DOHH2 (cell line): ENCODE measurements at regions not wholly inside any gene's neighbourhood (a gene's known extent, or its start where the extent isn't known, plus 50 kb on each side); places are given as distances from the start of the nearest gene placed in this dataset.

Experiments used
- CTCF ChIP-seq: fragments of 200-600 bp; sonication (generic); IDR thresholded peaks from one replicate; pipeline ENCODE4 v1.5.1; 2014; ENCODE audit warnings: antibody characterized with exemption, mild to moderate bottlenecking, low read depth, low read length; ENCODE audit not compliant: poor library complexity, severe bottlenecking
- EZH2phosphoT487 ChIP-seq: fragments of 200-600 bp; sonication (generic); IDR thresholded peaks from 2 replicates; pipeline ENCODE4 v1.6.1; 2017; ENCODE audit warnings: borderline replicate concordance, mild to moderate bottlenecking, antibody characterized with exemption, low read length, moderate library complexity, mixed read lengths

- TF ChIP-seq CTCF (no peak), EZH2phosphoT487 (no peak)
Observed at GRCh38 chr18:75871596-75871995, 444.1 kb upstream of the SMIM21 start.
